Stomach smooth muscle (tissue), 2 donors: ENCODE measurements at regions not wholly inside any gene's neighbourhood (a gene's known extent, or its start where the extent isn't known, plus 50 kb on each side); places are given as distances from the start of the nearest gene placed in this dataset.

ENCODE experiments used
- H3K27ac ChIP-seq: one replicate; pipeline ENCODE4 v1.7.0; 2013; ENCODE audit warnings: mild to moderate bottlenecking, low read length, inconsistent platforms
- H3K27me3 ChIP-seq, 2 donors: one replicate each; pipeline ENCODE4 v1.7.0; 2013; ENCODE audit warnings: low read length in 2 of 2; ENCODE audit not compliant: insufficient read depth in 2 of 2, control insufficient read depth in 1 of 2
- H3K36me3 ChIP-seq, 2 donors: one replicate each; pipeline ENCODE4 v1.7.0; 2013; ENCODE audit warnings: low read length in 2 of 2; ENCODE audit not compliant: control insufficient read depth in 2 of 2, insufficient read depth in 2 of 2
- H3K4me1 ChIP-seq: one replicate; pipeline ENCODE4 v1.7.0; 2013; ENCODE audit warnings: low read length; ENCODE audit not compliant: control insufficient read depth, insufficient read depth
- H3K4me3 ChIP-seq, 2 donors: one replicate each; pipeline ENCODE4 v1.7.0; 2013; ENCODE audit warnings: low read length in 2 of 2
- H3K9ac ChIP-seq, 2 donors: one replicate each; pipeline ENCODE4 v1.7.0; 2013; ENCODE audit warnings: low read length in 2 of 2, mild to moderate bottlenecking in 1 of 2
- H3K9me3 ChIP-seq, 2 donors: one replicate each; pipeline ENCODE4 v1.7.0; 2013; ENCODE audit warnings: low read length in 2 of 2; ENCODE audit not compliant: control insufficient read depth in 2 of 2
- donor health status: healthy.
- donor health status: Pancreatic carcinoma.

- Histone ChIP-seq H3K4me3 (no peak overlapping the region), H3K27ac (no peak overlapping the region), H3K36me3 (no peaks in the 10 kb centered on the region), H3K9me3 (no peaks in the 10 kb centered on the region), H3K27me3 (no peaks in the 10 kb centered on the region), H3K4me1 (peaks cover 34% of the 10 kb centered on the region), H3K9ac (no peak overlapping the region)
Observed at GRCh38 chr14:59086241-59086882, 102.1 kb upstream of the DAAM1 start.

GRCh38 chr14:59087240-59087639, 101.2 kb upstream of the DAAM1 start:
- Histone ChIP-seq H3K9ac (no peak overlapping the region), H3K4me1 (peaks cover 39% of the 10 kb centered on the region), H3K36me3 (no peaks in the 10 kb centered on the region)

GRCh38 chr14:59087711-59088110, 100.8 kb upstream of the DAAM1 start:
- Histone ChIP-seq H3K27ac (no peak overlapping the region), H3K4me3 (no peak overlapping the region), H3K36me3 (no peaks in the 10 kb centered on the region), H3K9ac (no peak overlapping the region), H3K9me3 (no peaks in the 10 kb centered on the region), H3K4me1 (peaks cover 44% of the 10 kb centered on the region), H3K27me3 (no peaks in the 10 kb centered on the region)

More at GRCh38 chr14:59087240-59087639, 101.2 kb upstream of the DAAM1 start:
- no peaks in the 10 kb centered on the region for H3K27me3 ChIP-seq
- no peaks in the 10 kb centered on the region for H3K9me3 ChIP-seq
- no peak overlapping the region for H3K27ac ChIP-seq
- no peak overlapping the region for H3K4me3 ChIP-seq

GRCh38 chr14:59090572-59090971, 97.9 kb upstream of the DAAM1 start:
- H3K27ac ChIP-seq, result no peak overlapping the region
- no peak overlapping the region for H3K4me3 ChIP-seq

GRCh38 chr14:59091404-59091803, 97.1 kb upstream of the DAAM1 start:
- Histone ChIP-seq H3K9ac (no peak overlapping the region), H3K27me3 (no peaks in the 10 kb centered on the region), H3K9me3 (no peaks in the 10 kb centered on the region), H3K4me1 (peaks cover 62% of the 10 kb centered on the region), H3K36me3 (no peaks in the 10 kb centered on the region), H3K4me3 (peak overlapping the region; percentile 15 to 41), H3K27ac (peak overlapping the region; percentile 31)

More at GRCh38 chr14:59090572-59090971, 97.9 kb upstream of the DAAM1 start:
- Histone ChIP-seq H3K36me3 (no peaks in the 10 kb centered on the region), H3K9ac (no peak overlapping the region), H3K9me3 (no peaks in the 10 kb centered on the region), H3K4me1 (peaks cover 62% of the 10 kb centered on the region), H3K27me3 (no peaks in the 10 kb centered on the region)

GRCh38 chr14:59091976-59092375, 96.5 kb upstream of the DAAM1 start:
- Histone ChIP-seq H3K36me3 (no peaks in the 10 kb centered on the region), H3K4me3 (peak overlapping the region in 1 of 2 donors; percentile 41), H3K9me3 (no peaks in the 10 kb centered on the region), H3K9ac (no peak overlapping the region), H3K27ac (peak overlapping the region; percentile 31), H3K4me1 (peaks cover 58% of the 10 kb centered on the region), H3K27me3 (no peaks in the 10 kb centered on the region)

- H3K4me1 ChIP-seq, result peaks cover 59% of the 10 kb centered on the region
- no peaks in the 10 kb centered on the region for H3K9me3 ChIP-seq
- no peaks in the 10 kb centered on the region for H3K27me3 ChIP-seq
- no peak overlapping the region for H3K27ac ChIP-seq
- H3K36me3 ChIP-seq, result no peaks in the 10 kb centered on the region
- no peak overlapping the region for H3K9ac ChIP-seq
- no peak overlapping the region for H3K4me3 ChIP-seq
Observed at GRCh38 chr14:59093902-59094301, 94.6 kb upstream of the DAAM1 start.

- Histone ChIP-seq H3K36me3 (no peaks in the 10 kb centered on the region), H3K4me3 (no peak overlapping the region), H3K4me1 (peaks cover 38% of the 10 kb centered on the region), H3K27ac (peak overlapping the region; percentile 80), H3K27me3 (no peaks in the 10 kb centered on the region), H3K9ac (peak overlapping the region in 1 of 2 donors; percentile 55), H3K9me3 (no peaks in the 10 kb centered on the region)
Observed at GRCh38 chr14:59096303-59096702, 92.2 kb upstream of the DAAM1 start.

- Histone ChIP-seq H3K9me3 (no peaks in the 10 kb centered on the region), H3K4me1 (peaks cover 28% of the 10 kb centered on the region), H3K27me3 (no peaks in the 10 kb centered on the region), H3K9ac (no peak overlapping the region), H3K4me3 (no peak overlapping the region), H3K27ac (no peak overlapping the region), H3K36me3 (no peaks in the 10 kb centered on the region)
Observed at GRCh38 chr14:59097681-59098080, 90.8 kb upstream of the DAAM1 start.

GRCh38 chr14:59098377-59098776, 90.1 kb upstream of the DAAM1 start:
- Histone ChIP-seq H3K4me1 (peaks cover 24% of the 10 kb centered on the region), H3K27me3 (no peaks in the 10 kb centered on the region), H3K9ac (no peak overlapping the region), H3K4me3 (no peak overlapping the region), H3K27ac (no peak overlapping the region), H3K9me3 (no peaks in the 10 kb centered on the region), H3K36me3 (no peaks in the 10 kb centered on the region)

GRCh38 chr14:59100205-59100604, 88.3 kb upstream of the DAAM1 start:
- Histone ChIP-seq H3K9me3 (no peaks in the 10 kb centered on the region), H3K27me3 (no peaks in the 10 kb centered on the region), H3K36me3 (no peaks in the 10 kb centered on the region), H3K27ac (no peak overlapping the region), H3K4me3 (no peak overlapping the region), H3K4me1 (peaks cover 12% of the 10 kb centered on the region), H3K9ac (no peak overlapping the region)
